ENCODE measurements at regions not wholly inside any gene's neighbourhood (a gene's known extent, or its start where the extent isn't known, plus 50 kb on each side); places are given as distances from the start of the nearest gene placed in this dataset.

DNA sequence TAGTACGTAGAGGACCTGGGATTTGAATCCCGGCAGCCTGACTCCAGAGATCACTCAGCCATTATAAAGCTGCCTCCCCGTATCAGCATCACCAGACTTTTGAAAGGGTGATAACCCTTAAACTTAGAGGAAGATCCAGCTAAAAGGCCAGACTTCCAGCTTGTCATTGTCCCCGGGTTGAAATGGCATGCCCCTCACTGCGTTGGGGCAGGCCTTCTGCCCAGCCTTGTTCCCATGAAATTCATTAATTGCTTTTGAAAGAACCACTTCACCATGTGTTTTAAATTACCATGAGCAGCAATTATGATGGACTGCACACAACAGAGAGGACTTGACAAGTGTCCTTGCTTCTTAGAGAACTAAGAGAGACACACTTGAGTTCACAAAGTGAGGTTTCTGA lies 269.6 kb upstream of the CRY1 start:
- TF ChIP-seq, protein P1, sequence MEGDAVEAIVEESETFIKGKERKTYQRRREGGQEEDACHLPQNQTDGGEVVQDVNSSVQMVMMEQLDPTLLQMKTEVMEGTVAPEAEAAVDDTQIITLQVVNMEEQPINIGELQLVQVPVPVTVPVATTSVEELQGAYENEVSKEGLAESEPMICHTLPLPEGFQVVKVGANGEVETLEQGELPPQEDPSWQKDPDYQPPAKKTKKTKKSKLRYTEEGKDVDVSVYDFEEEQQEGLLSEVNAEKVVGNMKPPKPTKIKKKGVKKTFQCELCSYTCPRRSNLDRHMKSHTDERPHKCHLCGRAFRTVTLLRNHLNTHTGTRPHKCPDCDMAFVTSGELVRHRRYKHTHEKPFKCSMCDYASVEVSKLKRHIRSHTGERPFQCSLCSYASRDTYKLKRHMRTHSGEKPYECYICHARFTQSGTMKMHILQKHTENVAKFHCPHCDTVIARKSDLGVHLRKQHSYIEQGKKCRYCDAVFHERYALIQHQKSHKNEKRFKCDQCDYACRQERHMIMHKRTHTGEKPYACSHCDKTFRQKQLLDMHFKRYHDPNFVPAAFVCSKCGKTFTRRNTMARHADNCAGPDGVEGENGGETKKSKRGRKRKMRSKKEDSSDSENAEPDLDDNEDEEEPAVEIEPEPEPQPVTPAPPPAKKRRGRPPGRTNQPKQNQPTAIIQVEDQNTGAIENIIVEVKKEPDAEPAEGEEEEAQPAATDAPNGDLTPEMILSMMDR (conservative IDR thresholded peaks at IDR 0.05; ENCODE audit: low read length), result no peak
- no peak for TF ChIP-seq EZH2phosphoT487 (IDR thresholded peaks at IDR 0.05; ENCODE audit: borderline replicate concordance)
